Activated naive CD4-positive, alpha-beta T cell (primary cell): ENCODE measurements at regions not wholly inside any gene's neighbourhood (a gene's known extent, or its start where the extent isn't known, plus 50 kb on each side); places are given as distances from the start of the nearest gene placed in this dataset.

Experiments
- DNase-seq, 4 experiments: peaks; one replicate each; lab custom pipeline; 2025; lab: John Stamatoyannopoulos, UW

DNA sequence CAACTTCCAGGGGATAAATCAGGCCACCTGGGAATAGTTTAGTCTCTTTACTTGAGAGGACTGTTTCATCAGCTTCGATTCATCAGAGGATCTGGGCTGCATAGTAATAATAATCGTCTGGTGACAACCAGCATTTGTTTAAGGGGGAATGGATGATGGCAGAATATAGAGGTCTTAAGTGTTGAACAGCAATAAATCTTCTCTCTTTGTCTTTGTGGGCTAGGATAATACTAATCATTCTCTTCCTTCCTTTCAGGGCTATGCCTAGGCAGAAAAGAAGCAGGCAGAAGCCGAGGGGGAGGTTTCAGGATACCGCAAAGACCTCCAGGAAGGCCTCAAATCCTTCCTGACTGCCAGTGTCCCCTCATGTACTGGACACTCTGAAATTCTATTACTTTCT, 150.4 kb upstream of the GAREM1 start:
- no peak for DNase-seq

DNA sequence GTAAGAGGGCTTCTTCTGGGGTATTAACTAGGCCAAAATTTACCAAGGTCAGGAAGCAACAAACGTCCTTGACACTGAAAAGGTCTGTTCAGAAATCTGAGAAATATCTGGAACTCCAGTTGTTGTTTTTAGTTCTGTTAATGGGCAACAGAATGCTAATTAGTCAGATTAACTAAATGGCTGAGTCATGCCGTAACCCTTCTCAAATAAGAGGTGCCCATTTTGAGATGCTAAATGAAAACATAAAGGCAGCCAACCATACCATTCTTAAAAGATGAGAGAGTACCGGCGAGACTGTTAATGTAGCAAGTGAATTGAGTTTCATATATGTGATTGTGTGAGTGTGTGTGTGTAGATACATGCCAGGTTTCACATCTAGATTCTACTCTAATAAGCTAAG, 147.9 kb upstream of the GAREM1 start:
- DNase-seq: no peak

DNA sequence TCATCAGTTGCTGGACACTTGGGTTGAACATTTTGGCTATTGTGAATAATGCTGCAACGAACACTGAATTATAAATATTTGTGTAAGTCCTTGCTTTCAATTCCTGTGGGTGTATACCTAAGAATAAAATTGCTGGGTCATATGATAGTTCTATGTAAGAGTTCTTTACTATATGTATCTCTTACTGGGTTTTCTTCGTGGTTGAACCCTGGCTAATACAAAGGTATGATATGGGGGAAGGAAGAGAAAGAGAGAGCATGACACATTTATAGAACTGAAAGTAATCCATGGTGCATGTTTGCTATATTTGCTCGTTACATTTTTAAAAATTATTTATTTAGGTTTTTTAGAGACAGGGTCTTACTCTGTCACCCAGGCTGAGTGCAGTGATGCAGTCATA, 143.1 kb upstream of the GAREM1 start:
- DNase-seq: no peak

DNA sequence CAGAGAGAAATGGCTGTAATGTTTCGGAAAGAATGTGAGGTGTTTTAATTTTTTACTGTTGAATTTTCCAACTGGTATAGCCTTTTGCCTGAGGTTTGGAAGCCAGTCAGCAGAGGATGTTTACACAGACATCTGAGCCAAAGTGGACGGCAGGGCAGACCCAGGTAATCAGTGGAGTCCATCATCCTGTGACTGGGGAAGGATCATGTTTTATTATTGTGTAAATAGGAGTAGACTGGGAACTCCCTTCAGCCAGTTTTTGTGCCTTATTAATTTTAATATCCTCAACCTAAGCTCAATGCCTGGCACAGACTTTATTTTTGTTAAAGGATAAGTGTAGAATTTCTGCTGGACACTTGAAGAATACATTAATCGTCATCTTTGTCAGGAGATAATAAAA, 142.0 kb upstream of the GAREM1 start:
- no peak for DNase-seq

DNA sequence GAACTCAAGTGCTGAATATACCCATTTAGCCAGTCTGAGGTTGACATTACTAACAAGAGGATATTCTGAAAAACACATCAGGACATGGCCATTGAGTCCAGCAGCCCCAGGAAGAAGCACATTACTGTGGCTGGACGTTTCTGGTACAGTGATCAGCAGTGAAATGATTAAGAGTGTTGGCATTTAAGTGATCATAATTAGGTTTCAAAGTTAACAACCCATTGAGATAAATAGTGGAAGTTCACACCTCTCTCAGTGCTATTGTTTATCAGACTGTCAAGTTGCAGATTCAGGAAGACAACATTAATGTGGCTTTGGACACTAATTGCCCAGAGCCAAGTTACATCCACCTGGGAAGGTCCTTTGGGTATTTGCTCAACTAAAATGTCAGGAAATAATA, 139.5 kb upstream of the GAREM1 start:
- DNase-seq: no peak

DNA sequence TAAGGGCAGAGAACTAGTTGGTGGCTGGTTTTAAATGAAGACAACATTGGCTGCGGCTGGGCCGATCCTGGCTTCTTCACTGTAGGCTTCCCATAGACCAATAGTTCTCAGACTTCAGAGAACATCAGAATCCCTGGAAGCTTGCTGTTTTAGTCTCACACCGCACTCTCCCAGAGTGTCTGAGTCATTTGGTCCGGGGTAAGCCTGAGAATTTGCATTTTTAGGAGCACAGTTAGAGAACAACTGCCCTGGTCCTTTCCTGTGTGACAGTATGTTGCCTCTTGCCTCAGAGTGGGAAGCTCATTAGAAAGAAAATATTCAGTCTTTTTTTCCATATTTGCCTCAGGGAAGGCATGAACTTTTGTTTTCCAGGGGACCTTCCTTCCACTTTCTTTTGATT, 137.1 kb upstream of the GAREM1 start:
- no peak for DNase-seq

DNA sequence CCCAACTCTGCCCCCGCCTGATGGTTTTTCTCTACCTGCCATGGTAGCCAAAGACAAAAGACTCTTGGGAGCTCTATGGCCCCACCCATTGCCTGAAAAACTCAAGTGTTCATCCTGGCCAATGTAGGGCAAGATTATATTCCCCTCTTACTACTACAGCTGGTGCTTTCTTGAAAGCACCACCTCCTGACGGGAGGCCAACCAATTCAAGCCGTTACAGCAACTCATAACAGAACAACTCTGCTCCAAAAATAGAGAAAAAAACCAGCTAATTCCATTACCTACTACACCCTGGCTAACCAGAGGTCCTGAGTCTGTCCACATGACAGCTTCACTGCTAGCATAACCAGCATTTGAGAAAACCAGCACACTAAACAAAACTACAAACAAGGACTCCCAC, 127.5 kb upstream of the GAREM1 start:
- no peak for DNase-seq

DNA sequence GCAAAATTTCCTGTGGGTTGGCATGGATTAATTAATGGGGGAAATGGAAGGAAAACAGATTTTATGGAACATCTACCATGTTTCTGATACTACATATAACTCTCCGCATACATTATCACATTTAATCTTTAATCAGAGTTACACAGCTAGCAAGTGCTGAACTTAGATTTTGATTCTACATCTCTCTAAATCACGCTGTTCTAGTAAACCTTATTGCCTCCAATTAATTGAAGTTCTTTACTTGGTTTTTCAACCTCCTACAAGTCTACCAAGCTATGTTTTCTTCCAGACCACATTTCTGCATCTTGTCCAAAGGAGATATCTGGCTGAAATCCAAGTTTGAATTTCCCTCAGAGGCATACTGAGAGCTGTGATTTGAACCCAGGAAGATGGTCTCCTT, 125.8 kb upstream of the GAREM1 start:
- no peak for DNase-seq

DNA sequence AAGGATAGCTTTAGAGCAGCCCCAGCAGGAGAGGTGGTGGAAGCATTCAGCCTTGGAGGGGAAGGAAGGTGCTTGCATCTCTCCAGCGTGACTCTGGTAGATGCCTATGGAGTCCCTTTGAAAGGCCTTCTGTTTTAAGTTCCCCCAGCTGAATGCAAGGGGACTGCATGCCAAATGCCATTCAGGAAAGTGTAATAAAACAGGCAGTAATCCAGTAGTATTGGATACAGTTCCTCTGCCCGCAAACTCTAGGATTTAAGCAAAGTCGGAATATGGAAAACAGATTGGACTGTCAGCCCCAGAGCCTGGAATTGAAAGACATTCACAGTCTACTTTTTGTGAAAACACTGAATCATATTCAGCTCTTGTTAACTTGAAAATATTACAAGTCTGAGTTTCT, 125.2 kb upstream of the GAREM1 start:
- no peak for DNase-seq

DNA sequence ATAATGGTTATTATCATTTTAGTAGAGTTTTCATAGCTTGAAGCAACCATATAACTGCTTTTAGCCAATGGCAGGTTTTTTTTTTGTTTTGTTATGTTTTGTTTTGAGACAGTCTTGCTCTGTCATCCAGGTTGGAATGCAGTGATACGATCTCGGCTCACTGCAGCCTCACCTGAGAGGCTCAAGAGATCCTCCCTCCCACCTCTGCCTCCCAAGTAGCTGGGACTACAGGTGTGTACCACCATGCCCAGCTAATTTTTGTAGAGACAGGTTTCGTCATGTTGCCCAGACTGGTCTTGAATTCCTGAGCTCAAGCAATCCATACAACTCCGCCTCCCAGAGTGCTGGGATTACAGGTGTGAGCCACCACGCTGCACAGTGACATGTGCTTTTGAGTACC, 117.5 kb upstream of the GAREM1 start:
- DNase-seq: no peak

DNA sequence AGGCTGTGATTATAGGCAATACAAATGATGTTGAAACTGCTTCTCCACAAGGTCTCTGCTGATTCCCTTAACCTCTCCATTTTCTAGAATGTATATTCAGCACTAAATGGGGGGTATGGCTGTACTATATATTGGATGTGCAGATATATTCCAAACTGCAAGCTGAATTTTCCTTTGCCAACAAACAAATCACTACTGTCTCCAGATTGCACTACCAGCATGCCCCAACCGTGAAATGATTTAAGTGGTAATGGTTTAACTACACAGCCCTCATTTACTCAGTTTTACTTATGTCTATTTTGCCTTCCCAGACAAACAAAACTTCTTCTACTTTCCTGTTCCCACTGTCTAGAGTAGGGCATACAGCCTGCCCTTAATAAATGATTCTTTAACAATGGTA, 112.7 kb upstream of the GAREM1 start:
- DNase-seq: no peak

DNA sequence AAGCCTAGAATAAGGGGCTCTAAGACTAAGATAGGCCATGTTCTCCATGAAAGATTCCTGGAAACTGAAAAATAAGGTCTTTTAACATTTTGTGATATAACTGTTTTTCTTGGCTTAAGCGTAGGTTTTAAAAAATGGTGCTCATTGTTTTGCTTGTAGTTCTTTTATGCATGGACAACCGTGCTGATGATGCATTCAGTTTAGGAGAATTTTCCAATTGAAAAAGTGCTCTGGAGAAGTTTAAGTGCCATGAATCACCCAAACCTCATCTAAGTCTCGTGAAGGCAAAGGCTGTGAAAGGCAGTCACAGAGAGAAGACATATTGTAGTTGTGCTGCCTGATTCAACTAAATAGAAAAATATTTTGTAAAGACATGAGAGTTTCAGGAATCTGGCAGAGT, 111.8 kb upstream of the GAREM1 start:
- DNase-seq: no peak

DNA sequence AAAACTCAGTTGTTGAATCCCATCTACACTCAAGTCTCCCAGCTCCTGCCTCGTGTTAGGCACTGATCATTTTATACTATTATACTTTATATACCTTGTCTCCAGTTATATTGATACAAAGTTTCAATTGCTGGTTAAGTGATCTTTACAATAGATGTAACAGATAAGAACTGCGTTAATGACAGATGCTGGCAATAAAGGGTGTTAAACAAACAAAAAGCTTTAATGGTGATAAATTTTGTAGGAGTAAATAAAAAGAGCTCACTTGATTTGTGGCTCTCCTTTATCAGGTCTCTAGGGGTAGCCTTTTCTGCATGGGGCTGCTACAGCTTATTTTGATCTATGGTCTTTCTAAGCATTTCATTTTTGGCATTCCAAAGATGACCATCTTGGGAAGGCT, 106.9 kb upstream of the GAREM1 start:
- DNase-seq: no peak

DNA sequence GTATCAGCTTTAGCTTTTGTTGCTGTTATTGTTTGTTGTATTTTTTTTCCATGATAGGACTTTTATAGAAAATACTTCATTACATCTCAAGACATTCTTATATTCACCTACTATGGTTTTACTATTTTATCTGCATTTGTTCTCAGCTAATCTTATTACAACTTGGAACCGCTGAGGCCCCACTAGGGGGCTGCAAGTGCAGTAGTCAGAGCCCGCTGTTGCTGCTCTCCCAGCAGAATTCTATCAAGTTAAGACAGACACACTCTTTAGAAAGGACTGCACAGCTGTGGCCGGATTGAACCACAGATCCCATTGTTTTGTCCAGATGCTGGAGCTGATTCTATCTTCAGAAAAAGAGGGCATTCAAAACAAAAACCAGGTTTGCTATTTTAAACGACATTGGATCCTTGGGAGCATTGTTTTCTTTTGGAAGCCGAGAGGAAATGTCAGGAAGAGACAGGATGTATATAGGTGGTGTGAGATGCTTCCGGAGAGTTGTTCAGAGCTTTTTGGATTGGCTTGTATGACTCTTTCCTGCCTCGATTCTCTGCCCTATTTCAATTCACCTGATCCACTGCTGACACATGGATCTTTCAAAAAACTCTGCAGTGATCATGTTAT, 105.7 kb upstream of the GAREM1 start:
- DNase-seq: no peak

DNA sequence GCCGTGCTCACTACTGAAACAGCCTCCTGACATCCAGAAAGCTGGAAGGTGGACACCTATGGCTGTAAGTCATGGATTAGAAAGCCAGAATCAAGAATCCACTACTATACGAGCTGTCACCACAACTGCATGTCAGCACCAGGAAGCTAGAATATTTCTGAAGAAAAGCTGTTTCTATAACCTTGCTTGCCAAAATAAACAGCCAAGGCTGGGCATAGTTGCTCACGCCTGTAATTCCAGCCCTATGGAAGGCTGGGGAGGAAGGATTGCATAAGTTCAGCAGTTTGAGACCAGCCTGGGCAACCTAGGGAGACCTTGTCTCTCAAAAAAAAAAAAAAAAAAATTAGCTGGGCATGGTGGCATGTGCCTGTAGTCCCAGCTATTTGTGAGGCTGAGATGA, 96.3 kb upstream of the GAREM1 start:
- no peak for DNase-seq

DNA sequence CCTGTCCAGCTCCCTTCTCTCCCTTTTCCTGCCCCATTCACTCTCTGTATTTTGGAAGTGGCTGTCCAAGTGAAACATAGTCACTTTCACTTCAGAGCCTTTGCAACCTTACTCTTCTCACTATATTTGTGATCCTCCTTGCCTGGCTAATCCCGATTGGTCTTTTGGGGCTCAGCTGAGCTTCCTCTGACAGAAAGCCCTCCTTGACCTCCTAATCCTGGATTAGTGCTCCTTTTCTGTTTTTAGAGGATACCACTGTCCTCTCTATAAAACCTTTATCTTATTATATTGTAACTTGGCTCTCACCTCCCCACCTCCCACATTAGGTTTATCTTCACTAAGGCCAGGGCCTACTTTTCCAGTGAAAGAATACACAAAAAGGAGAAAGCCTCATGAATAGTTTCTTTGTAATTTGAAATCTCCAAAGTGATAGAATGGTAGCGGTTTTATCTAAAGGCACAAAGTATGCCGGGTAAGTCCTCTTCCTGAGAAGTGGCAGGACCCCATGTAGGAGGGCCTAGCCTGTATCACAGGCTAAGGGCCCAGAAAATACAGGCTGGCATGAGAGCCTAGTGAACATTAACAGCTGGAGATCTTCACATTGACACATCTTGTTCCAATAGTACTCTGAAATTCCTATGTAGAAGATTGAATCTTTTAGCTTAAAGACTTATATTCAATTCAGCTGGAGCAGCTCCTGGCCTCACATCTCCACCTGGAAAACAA, 83.1 kb upstream of the GAREM1 start:
- DNase-seq: no peak

DNA sequence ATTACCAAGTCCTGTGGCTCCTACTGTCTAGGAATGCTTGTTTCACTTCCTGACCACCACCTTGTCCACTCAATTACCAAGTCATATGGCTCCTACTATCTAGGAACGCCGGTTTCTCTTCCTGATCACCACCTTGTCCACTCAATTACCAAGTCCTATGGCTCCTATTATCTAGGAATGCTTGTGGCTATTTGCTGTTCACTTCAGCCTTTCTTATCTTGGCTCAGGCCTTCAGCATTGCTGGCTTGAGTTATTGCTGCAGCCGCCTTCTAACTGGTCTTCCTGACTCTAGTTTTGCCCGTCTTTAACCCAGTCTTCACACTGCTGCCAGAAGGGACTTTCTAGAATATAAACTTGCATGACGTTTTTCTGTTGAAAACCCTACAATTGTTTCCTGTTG, 82.5 kb upstream of the GAREM1 start:
- no peak for DNase-seq

DNA sequence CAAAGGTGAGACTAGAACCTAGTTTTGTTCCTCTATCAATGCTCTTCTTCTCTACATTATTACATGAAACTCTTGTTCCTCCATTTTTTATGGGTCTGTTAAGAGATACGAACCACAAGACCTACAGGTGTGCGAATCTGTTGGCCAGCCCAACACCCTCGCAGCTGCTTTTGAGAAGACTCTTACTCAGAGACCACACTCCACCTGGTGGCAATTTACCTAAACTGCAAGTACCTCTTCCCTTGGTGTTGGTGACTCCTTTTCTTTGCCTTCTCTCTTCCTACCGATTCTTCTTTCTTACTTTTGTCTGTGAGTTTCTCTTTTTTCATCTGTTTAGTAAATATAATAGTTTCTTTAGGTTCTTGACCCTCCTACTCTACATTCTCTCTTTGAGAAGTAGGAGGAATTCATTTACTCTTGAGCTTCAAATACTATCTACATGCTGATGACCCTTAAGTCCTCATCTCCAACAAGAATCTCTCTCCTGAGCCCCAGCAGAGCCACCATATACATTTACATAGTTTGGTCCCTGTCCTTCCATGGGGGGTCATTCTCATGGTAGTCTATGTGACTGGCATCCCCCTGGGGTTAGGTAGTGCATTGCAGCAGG, 81.8 kb upstream of the GAREM1 start:
- DNase-seq: peak in 3 of 4 experiments; percentile 5 to 7 (median 7)

DNA sequence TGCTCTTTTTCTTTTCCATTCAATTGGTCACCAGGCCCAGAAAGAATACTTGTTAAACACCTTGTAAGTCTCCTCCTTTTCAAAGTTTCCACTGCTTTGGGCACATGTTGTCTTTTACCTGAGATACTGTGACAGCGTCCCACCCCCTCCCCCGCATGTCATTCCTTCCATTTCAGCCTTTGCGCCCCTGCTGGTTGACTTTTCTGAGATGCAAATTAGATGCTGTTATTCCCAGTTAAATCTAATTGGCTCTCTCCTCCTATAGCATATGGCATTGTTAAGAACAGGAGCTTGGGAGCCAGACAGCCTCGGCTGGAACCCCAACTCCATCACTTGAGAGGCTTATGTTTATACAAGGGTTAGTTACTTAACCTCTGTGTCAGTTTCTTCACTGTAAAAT, 80.3 kb upstream of the GAREM1 start:
- DNase-seq: no peak

DNA sequence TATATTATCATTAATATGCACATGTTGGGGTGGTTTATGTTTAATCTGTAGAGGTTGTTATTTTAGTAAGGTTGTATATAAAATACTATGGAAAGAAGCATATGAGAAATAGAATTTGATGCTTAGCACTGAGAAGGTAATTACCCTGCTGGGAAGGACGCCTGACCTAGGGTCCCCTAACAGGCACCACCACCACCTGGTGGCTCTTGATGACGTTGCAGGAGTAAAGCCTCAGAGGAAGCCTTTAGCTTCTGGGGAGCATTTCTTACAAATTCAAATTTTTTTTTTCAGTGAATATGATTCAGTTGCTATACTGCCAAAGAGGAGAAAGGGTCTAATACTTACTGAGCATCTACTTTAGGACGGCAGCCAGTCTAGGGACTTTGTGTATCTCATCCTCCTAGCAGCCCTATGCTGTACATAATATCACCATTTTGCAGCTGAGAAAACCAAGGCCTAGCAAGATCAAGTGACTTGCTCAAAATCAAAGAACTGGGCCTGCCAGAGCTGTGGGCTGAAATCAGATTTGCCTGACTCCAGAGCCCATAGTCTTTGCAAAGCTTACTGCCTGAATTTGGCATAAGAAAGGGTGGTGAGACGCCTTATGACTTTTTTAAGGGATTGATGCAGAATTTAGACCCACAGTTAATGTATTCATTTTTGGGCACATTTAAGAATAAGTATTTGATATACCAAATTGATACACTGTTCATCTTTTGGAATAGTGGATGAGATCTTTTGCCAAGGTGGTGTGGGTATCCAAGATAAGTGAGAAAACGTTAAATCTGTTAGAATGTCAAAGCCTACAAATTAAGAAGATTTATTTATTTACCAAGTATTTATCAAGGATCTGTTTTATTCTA, 78.8 kb upstream of the GAREM1 start:
- peak in 2 of 4 experiments; percentile 14 to 20 for DNase-seq

DNA sequence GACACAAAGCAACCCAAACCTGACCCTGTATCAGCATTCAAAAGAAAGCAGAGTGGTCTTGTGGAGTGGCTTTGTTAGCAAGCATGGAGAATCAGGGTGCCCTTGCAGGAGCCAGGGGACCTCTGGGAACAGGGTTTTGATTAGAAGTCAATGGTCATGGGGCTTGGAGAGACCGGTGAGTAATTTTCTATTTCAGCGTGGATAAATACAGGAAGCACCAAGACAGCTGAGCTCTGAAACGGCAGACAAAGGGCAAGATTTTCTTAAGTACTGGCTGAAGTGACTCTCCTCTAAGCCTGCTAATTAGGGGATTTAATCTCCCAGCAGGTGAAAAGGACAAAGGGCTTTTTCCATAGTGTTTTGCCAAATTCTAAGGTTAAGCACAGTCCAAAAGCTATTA, 78.0 kb upstream of the GAREM1 start:
- no peak for DNase-seq

DNA sequence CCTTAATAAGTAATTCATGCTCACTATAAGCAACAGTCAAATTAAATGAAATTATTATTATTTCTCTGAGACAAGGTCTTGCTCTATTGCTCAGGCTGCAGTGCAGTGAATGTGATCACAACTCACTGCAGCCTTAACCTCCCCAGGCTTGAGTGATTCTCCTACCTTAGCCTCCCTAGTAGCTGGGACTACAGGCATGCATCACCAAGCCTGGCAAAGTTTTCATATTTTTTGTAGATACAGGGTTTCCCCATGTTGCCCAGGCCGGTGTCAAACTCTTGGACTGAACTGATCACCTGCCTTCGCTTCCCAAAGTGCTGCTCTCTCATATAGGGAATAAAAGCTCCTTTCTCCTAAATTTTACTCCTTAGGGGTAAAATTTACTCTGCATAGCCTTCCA, 74.9 kb upstream of the GAREM1 start:
- DNase-seq: no peak

DNA sequence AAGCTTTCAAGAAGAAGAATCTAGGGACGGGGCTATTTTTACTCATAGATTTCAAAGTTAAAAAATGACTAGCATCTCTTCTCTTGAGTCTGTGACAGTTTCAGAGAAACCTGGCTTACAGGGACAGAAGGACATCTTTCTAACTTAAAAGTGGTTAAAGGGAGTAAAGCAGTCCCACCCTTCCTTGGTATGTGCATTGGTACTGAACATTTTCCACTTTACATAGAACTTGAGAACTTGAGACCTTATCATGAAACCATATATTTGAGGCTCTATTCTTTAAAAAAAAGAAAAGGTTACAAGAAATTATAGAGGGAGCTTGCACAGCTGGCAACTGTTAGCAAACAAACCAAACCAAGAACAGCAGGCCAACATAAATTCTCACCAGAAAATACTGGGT, 73.4 kb upstream of the GAREM1 start:
- no peak for DNase-seq
